ENCODE measurements at regions not wholly inside any gene's neighbourhood (a gene's known extent, or its start where the extent isn't known, plus 50 kb on each side); places are given as distances from the start of the nearest gene placed in this dataset.

DNA sequence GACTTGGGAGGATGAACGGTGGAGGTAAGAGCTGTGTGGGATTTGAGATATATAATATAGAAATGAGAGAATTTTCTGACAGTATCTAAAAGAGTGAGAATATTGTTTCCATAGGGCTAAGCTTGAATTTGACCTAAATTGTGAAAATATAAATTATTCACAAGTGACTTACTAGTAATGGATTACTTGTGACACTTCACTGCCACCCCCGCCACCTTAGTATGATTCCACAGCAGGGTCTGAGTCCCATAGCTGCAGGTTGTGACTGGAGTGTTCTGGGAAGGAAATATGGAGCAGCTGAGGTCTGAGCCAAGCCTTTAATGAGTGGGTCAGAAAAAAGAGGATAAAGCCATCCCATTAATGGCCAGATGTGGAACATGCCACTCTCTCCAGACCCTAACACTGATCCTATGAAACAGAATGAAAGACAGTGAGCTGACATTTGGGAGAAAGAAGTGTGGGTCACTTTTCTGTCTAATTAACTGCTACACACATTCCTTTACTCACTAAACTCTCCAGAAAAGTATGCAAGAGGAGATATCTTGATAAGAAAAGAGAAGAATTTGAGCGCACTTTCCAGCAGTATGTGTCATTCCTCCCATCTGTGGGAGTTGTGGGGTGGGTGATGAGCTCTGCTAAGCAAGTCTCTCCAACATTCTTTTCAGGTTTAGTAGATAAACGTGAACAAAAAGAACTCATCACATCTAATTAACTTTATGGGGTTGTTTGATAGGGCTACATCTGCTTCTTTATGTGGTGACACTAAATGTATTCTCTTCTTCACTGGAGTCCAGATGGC, 1193.4 kb downstream of the SORCS3 start:
- 83 to 85% methylated on average over 4 of the region's 4 CpGs for WGBS, 2 donors (ENCODE audit: low coverage in 1 of 2)
- Histone ChIP-seq H3K27ac (no peak overlapping the region), H3K9me3 (no peaks in the 10 kb centered on the region), H3K4me1 (peaks cover 0 to 17% (median 3%) of the 10 kb centered on the region in 3 donors), H3K27me3 (no peaks in the 10 kb centered on the region), H3K36me3 (no peaks in the 10 kb centered on the region), H3K4me3 (no peak overlapping the region)
- ATAC-seq: no peak
- TF ChIP-seq, protein P1, sequence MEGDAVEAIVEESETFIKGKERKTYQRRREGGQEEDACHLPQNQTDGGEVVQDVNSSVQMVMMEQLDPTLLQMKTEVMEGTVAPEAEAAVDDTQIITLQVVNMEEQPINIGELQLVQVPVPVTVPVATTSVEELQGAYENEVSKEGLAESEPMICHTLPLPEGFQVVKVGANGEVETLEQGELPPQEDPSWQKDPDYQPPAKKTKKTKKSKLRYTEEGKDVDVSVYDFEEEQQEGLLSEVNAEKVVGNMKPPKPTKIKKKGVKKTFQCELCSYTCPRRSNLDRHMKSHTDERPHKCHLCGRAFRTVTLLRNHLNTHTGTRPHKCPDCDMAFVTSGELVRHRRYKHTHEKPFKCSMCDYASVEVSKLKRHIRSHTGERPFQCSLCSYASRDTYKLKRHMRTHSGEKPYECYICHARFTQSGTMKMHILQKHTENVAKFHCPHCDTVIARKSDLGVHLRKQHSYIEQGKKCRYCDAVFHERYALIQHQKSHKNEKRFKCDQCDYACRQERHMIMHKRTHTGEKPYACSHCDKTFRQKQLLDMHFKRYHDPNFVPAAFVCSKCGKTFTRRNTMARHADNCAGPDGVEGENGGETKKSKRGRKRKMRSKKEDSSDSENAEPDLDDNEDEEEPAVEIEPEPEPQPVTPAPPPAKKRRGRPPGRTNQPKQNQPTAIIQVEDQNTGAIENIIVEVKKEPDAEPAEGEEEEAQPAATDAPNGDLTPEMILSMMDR (IDR thresholded peaks at IDR 0.05): no peak
- TF ChIP-seq POLR2A (IDR thresholded peaks at IDR 0.05): no peak
- TF ChIP-seq EP300 (IDR thresholded peaks at IDR 0.05): no peak
- no peak for TF ChIP-seq POLR2AphosphoS5 (IDR thresholded peaks at IDR 0.05)

DNA sequence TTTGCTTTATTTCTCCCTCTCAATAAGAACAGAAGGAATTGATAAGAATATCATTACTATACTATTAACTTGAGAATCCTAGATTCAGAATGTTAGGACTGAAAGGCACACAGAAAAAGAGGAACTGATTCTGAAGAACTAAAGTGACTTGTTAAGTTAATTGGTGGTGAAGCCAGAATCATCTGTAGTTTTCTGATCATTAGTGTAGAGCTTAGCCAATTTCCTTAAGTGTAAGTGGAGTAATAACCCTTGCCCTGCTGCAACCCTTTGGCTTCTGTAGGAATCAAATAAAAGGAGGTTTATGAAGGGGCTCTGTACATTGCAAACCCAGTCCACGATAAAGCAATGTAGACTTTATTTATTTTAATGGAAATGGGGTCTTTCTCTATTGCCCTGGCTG, 1186.0 kb downstream of the SORCS3 start:
- H3K36me3 ChIP-seq: no peaks in the 10 kb centered on the region
- no peaks in the 10 kb centered on the region for H3K9me3 ChIP-seq
- 77 to 100% methylated on average over 1 of the region's 1 CpG for WGBS, 2 donors (ENCODE audit: low coverage in 1 of 2)
- H3K4me3 ChIP-seq: no peak overlapping the region
- H3K27me3 ChIP-seq: no peaks in the 10 kb centered on the region
- H3K27ac ChIP-seq: no peak overlapping the region
- H3K4me1 ChIP-seq: no peaks in the 10 kb centered on the region
- TF ChIP-seq POLR2A (IDR thresholded peaks at IDR 0.05): no peak
- TF ChIP-seq, protein P1 (IDR thresholded peaks at IDR 0.05): no peak
- TF ChIP-seq EP300 (IDR thresholded peaks at IDR 0.05): no peak
- TF ChIP-seq POLR2AphosphoS5 (IDR thresholded peaks at IDR 0.05): no peak
- no peak for ATAC-seq

GRCh38 chr10:105807935-105808587, 1167.0 kb downstream of the SORCS3 start:
- Histone ChIP-seq H3K4me1 (no peaks in the 10 kb centered on the region), H3K9me3 (no peaks in the 10 kb centered on the region), H3K4me3 (no peak overlapping the region), H3K27me3 (no peaks in the 10 kb centered on the region), H3K36me3 (no peaks in the 10 kb centered on the region), H3K27ac (no peak overlapping the region)
- 83 to 85% methylated on average over 7 to 8 of the region's 8 CpGs for WGBS, 2 donors (ENCODE audit: low coverage in 1 of 2)
- TF ChIP-seq EP300 (IDR thresholded peaks at IDR 0.05): no peak
- TF ChIP-seq, protein P1 (IDR thresholded peaks at IDR 0.05): no peak
- TF ChIP-seq POLR2A (IDR thresholded peaks at IDR 0.05): no peak
- TF ChIP-seq POLR2AphosphoS5 (IDR thresholded peaks at IDR 0.05): no peak
- ATAC-seq: no peak

DNA sequence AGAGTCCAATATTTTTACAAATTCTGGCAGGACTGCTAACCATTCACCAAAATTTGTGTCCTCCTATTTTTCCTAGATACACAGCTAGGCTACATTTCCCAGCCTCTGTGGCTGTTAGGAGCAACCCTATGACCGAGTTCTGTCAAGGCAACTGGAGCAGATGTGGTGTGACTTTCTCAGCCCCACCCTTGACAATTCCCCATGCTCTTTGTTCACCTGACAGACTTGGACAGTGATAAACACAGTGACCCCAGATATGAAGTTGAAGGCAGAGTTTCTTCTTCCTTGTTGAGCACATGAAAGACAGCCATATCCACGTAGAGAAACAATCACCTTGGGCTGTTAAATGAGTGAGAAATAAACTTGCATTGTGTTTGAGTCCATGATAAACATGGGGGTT, 1162.1 kb downstream of the SORCS3 start:
- no peaks in the 10 kb centered on the region for H3K9me3 ChIP-seq
- WGBS, 2 donors (ENCODE audit: low coverage in 1 of 2): 49 to 58% methylated on average over 2 of the region's 2 CpGs
- no peak overlapping the region for H3K4me3 ChIP-seq
- H3K27me3 ChIP-seq: no peaks in the 10 kb centered on the region
- no peaks in the 10 kb centered on the region for H3K4me1 ChIP-seq
- H3K27ac ChIP-seq: no peak overlapping the region
- no peaks in the 10 kb centered on the region for H3K36me3 ChIP-seq
- ATAC-seq: no peak
- no peak for TF ChIP-seq POLR2A (IDR thresholded peaks at IDR 0.05)
- no peak for TF ChIP-seq POLR2AphosphoS5 (IDR thresholded peaks at IDR 0.05)
- no peak for TF ChIP-seq EP300 (IDR thresholded peaks at IDR 0.05)
- TF ChIP-seq, protein P1 (IDR thresholded peaks at IDR 0.05): no peak

- Histone ChIP-seq H3K4me1 (no peaks in the 10 kb centered on the region), H3K27ac (no peak overlapping the region), H3K27me3 (no peaks in the 10 kb centered on the region), H3K36me3 (no peaks in the 10 kb centered on the region), H3K4me3 (no peak overlapping the region), H3K9me3 (no peaks in the 10 kb centered on the region)
- WGBS, 2 donors (ENCODE audit: low coverage in 1 of 2): 83 to 100% methylated on average over 1 of the region's 1 CpG
- TF ChIP-seq EP300 (IDR thresholded peaks at IDR 0.05): no peak
- TF ChIP-seq, protein P1 (IDR thresholded peaks at IDR 0.05): no peak
- TF ChIP-seq POLR2A (IDR thresholded peaks at IDR 0.05): no peak
- no peak for TF ChIP-seq POLR2AphosphoS5 (IDR thresholded peaks at IDR 0.05)
- no peak for ATAC-seq
Measured at GRCh38 chr10:105800641-105801040, 1159.6 kb downstream of the SORCS3 start.
